Ovary (tissue), 7 donors: ENCODE measurements at regions not wholly inside any gene's neighbourhood (a gene's known extent, or its start where the extent isn't known, plus 50 kb on each side); places are given as distances from the start of the nearest gene placed in this dataset.

Experiments
- DNase-seq, 5 donors: peaks; one replicate each; pipeline ENCODE4 v3.0.0-alpha.2; 2019 to 2020
- H3K27ac ChIP-seq, 2 donors: fragments of 200-600 bp; one replicate each; pipeline versions ENCODE4 v1.5.1 to v1.8.0; 2019 to 2022
- H3K27me3 ChIP-seq: fragments of 200-600 bp; one replicate; pipeline ENCODE4 v1.8.0; 2022
- H3K36me3 ChIP-seq: fragments of 200-600 bp; sonication (generic); one replicate; pipeline ENCODE4 v1.5.1; 2019
- H3K4me1 ChIP-seq: one replicate; pipeline ENCODE4 v1.8.1; 2013; ENCODE audit warnings: mild to moderate bottlenecking, moderate library complexity; ENCODE audit not compliant: insufficient read depth
- H3K4me3 ChIP-seq: fragments of 200-600 bp; sonication (generic); one replicate; pipeline ENCODE4 v1.5.1; 2017
- H3K9me3 ChIP-seq, 2 donors: fragments of 200-600 bp in 1 of 2; sonication (generic) in 1 of 2; one replicate each; pipeline versions ENCODE4 v1.5.1 to v1.8.1; 2013 to 2019; ENCODE audit warnings: mild to moderate bottlenecking in 1 of 2, moderate library complexity in 1 of 2
- CTCF ChIP-seq, 3 donors: fragments of 450-650 bp in 2 of 3; fragments of 200-600 bp in 1 of 3; IDR thresholded peaks; one replicate each; pipeline versions ENCODE4 v1.5.1 to v1.8.0; 2016 to 2022; ENCODE audit warnings: antibody characterized with exemption in 3 of 3, mild to moderate bottlenecking in 1 of 3
- EP300 ChIP-seq: sonication (generic); formaldehyde crosslinking; IDR thresholded peaks from one replicate; pipeline ENCODE4 v1.6.1; 2017; ENCODE audit warnings: antibody characterized with exemption
- POLR2A ChIP-seq: fragments of 450-650 bp; IDR thresholded peaks from one replicate; pipeline ENCODE4 v1.6.1; 2017; ENCODE audit warnings: antibody characterized with exemption, mild to moderate bottlenecking, moderate library complexity
- WGBS, 3 donors: extraction: QIAGEN DNeasy Blood & Tissue Kit in 1 of 3; methylation state at CpG; one replicate each; pipeline versions ENCODE4 v1.1.5 to v1.1.7; 2013 to 2017; 5-methylcytosine and 5-hydroxymethylcytosine counted together
- intact Hi-C, 4 donors: fragments of 100-400 bp; cut with DNase I; formaldehyde crosslinking; loops; one replicate each; pipeline versions ENCODE4 v1.11.0 to v1.15.1; 2022 to 2023
- donor health status: DM: no; HTN: no; CAD: no; lungs with moderate emphysema.
- donor health status: DM: no; HTN: no; CAD: no.
- donor health status: Bipolar disorder and iron deficiency.
- donor health status: DM: no; HTN: no; CAD: no.
- donor health status: DM: yes; HTN: yes; CAD: no.

- Histone ChIP-seq H3K36me3 (no peaks in the 10 kb centered on the region), H3K9me3 (no peaks in the 10 kb centered on the region), H3K4me3 (no peak overlapping the region), H3K4me1 (no peaks in the 10 kb centered on the region), H3K27me3 (no peaks in the 10 kb centered on the region), H3K27ac (no peak overlapping the region)
- TF ChIP-seq CTCF (IDR thresholded peaks at IDR 0.05) = no peak
- no peak for TF ChIP-seq EP300
- no peak for TF ChIP-seq POLR2A
- intact Hi-C loops = no loop called here
- DNase-seq = no peak
Measured at GRCh38 chr3:159158801-159159200, 356.9 kb downstream of the MFSD1 start.

DNA sequence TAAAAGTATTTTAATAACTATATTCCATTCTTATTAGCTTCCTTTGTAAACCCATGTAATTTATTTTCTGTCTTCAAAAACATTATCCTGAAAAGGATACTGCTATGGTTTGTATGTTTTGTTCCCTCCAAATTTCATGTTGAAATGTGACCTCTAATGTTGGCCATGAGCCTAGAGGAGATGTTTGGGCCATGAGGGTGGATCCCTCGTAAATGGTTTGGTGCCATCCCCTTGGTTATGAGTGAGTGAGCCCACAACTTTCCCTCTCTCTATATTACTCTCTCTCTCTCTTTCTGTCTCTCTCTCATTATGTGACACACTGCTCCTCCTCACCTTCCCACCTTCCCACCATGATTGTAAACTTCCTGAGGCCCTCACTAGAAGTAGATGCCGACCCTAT lies 357.7 kb downstream of the MFSD1 start:
- Histone ChIP-seq H3K9me3 (no peaks in the 10 kb centered on the region), H3K4me3 (no peak overlapping the region), H3K36me3 (no peaks in the 10 kb centered on the region), H3K27ac (no peak overlapping the region), H3K27me3 (no peaks in the 10 kb centered on the region), H3K4me1 (no peaks in the 10 kb centered on the region)
- 62 to 85% (median 73%) methylated on average over 2 of the region's 2 CpGs for WGBS, 3 donors
- no peak for DNase-seq
- no peak for TF ChIP-seq POLR2A
- TF ChIP-seq CTCF (IDR thresholded peaks at IDR 0.05) = no peak
- TF ChIP-seq EP300 = no peak
- intact Hi-C loops = no loop called here

GRCh38 chr3:159163656-159164055 lies 361.8 kb downstream of the MFSD1 start:
- intact Hi-C loops = no loop called here
- H3K9me3 ChIP-seq = no peaks in the 10 kb centered on the region
- H3K27me3 ChIP-seq = no peaks in the 10 kb centered on the region
- WGBS, 3 donors = 81 to 100% (median 97%) methylated on average over 1 of the region's 1 CpG
- H3K4me3 ChIP-seq = no peak overlapping the region
- H3K27ac ChIP-seq = no peak overlapping the region
- no peaks in the 10 kb centered on the region for H3K36me3 ChIP-seq
- no peaks in the 10 kb centered on the region for H3K4me1 ChIP-seq
- TF ChIP-seq EP300 = no peak
- no peak for TF ChIP-seq CTCF (IDR thresholded peaks at IDR 0.05)
- DNase-seq = no peak

GRCh38 chr3:159165961-159166360 lies 364.1 kb downstream of the MFSD1 start:
- Histone ChIP-seq H3K4me1 (no peaks in the 10 kb centered on the region), H3K9me3 (no peaks in the 10 kb centered on the region), H3K27me3 (no peaks in the 10 kb centered on the region), H3K27ac (no peak overlapping the region), H3K4me3 (no peak overlapping the region), H3K36me3 (no peaks in the 10 kb centered on the region)
- no peak for DNase-seq
- 63 to 69% (median 65%) methylated on average over 3 of the region's 3 CpGs for WGBS, 3 donors
- TF ChIP-seq CTCF (IDR thresholded peaks at IDR 0.05) (no peak), EP300 (no peak), POLR2A (no peak)
- intact Hi-C loops = no loop called here
